H1 (cell line): ENCODE measurements at regions not wholly inside any gene's neighbourhood (a gene's known extent, or its start where the extent isn't known, plus 50 kb on each side); places are given as distances from the start of the nearest gene placed in this dataset.

Experiments used
- CBX5 ChIP-seq: fragments of 300-800, 300-1000 bp; sonication (generic); IDR thresholded peaks from 2 replicates; pipeline ENCODE4 v1.7.1; 2016; ENCODE audit warnings: antibody characterized with exemption, low read length, low read depth
- CHD2 ChIP-seq: IDR thresholded peaks from 2 replicates; pipeline ENCODE4 v1.6.1; 2012; ENCODE audit warnings: low read length, improper control_type of control experiment
- CHD7 ChIP-seq: fragments of 300-600 bp; sonication (generic); IDR thresholded peaks from 2 replicates; pipeline ENCODE4 v1.7.1; 2012; ENCODE audit warnings: low read length, moderate library complexity, mild to moderate bottlenecking, inconsistent platforms; ENCODE audit not compliant: insufficient replicate concordance
- EZH2 ChIP-seq: fragments of 200-600 bp; sonication (generic); IDR thresholded peaks from 2 replicates; pipeline ENCODE4 v1.7.1; 2012; ENCODE audit warnings: low read depth, mild to moderate bottlenecking, moderate library complexity, low read length, inconsistent platforms; ENCODE audit not compliant: severe bottlenecking
- GTF2F1 ChIP-seq: IDR thresholded peaks from 2 replicates; pipeline ENCODE4 v1.6.1; 2012; ENCODE audit warnings: low read depth, low read length, improper control_type of control experiment, borderline replicate concordance
- KDM1A ChIP-seq: fragments of 200-600, 300-600 bp; sonication (generic); IDR thresholded peaks from 2 replicates; pipeline ENCODE4 v1.7.1; 2016; ENCODE audit warnings: mild to moderate bottlenecking, low read length, borderline replicate concordance
- KDM5A ChIP-seq: fragments of 200-600 bp; IDR thresholded peaks from 2 replicates; pipeline ENCODE4 v1.7.1; 2012; ENCODE audit warnings: mild to moderate bottlenecking, low read length, inconsistent platforms, mixed read lengths
- PHF8 ChIP-seq: fragments of 200-600 bp; sonication (generic); conservative IDR thresholded peaks from 2 replicates; pipeline ENCODE4 v1.7.1; 2012; ENCODE audit warnings: low read depth, mild to moderate bottlenecking, inconsistent platforms, low read length, moderate library complexity
- RFX5 ChIP-seq: IDR thresholded peaks from 2 replicates; pipeline ENCODE4 v1.6.1; 2011; ENCODE audit warnings: low read depth, low read length, improper control_type of control experiment, borderline replicate concordance

- TF ChIP-seq CHD7, result no peak
- no peak for TF ChIP-seq PHF8
- no peak for TF ChIP-seq KDM1A
- TF ChIP-seq CBX5, result no peak
- no peak for TF ChIP-seq EZH2
- no peak for TF ChIP-seq CHD2
- TF ChIP-seq GTF2F1, result no peak
- no peak for TF ChIP-seq RFX5
- no peak for TF ChIP-seq KDM5A
Observed at GRCh38 chr9:24616863-24617262, 71.2 kb upstream of the IZUMO3 start (continued).
